Coronary artery (tissue), 2 donors: ENCODE measurements at regions not wholly inside any gene's neighbourhood (a gene's known extent, or its start where the extent isn't known, plus 50 kb on each side); places are given as distances from the start of the nearest gene placed in this dataset.

ENCODE experiments used
- DNase-seq: peaks from one replicate; pipeline ENCODE4 v3.0.0-alpha.2; 2017; ENCODE audit warnings: low spot score
- H3K27ac ChIP-seq, 2 donors: fragments of 200-600 bp; sonication (generic); one replicate each; pipeline ENCODE4 v1.5.1; 2016 to 2019
- H3K4me3 ChIP-seq: fragments of 200-600 bp; sonication (generic); 2 replicates; pipeline ENCODE4 v1.5.1; 2016; ENCODE audit warnings: mild to moderate bottlenecking, moderate library complexity
- CTCF ChIP-seq: fragments of 200-600 bp; sonication (generic); IDR thresholded peaks from one replicate; pipeline ENCODE4 v1.5.1; 2019; ENCODE audit warnings: antibody characterized with exemption

GRCh38 chr2:148585696-148586095 is 58.9 kb upstream of the EPC2 start:
- Histone ChIP-seq H3K4me3 (no peak overlapping the region), H3K27ac (no peak overlapping the region)
- no peak for TF ChIP-seq CTCF
- DNase-seq = peak; percentile 17

- DNase-seq = peak; percentile 4
- no peak overlapping the region for H3K27ac ChIP-seq
- H3K4me3 ChIP-seq = no peak overlapping the region
- TF ChIP-seq CTCF = no peak
Measured at GRCh38 chr2:148586522-148587128, 57.9 kb upstream of the EPC2 start.

- H3K4me3 ChIP-seq = no peak overlapping the region
- no peak for DNase-seq
- TF ChIP-seq CTCF = no peak
- no peak overlapping the region for H3K27ac ChIP-seq
Measured at GRCh38 chr2:148590612-148591011, 53.9 kb upstream of the EPC2 start.

GRCh38 chr2:148592791-148593190 is 51.8 kb upstream of the EPC2 start:
- DNase-seq = no peak
- H3K4me3 ChIP-seq = no peak overlapping the region
- no peak overlapping the region for H3K27ac ChIP-seq
- TF ChIP-seq CTCF = no peak

GRCh38 chr2:148593421-148593820 is 51.1 kb upstream of the EPC2 start:
- DNase-seq = no peak
- no peak for TF ChIP-seq CTCF
- no peak overlapping the region for H3K27ac ChIP-seq
- H3K4me3 ChIP-seq = no peak overlapping the region

- Histone ChIP-seq H3K4me3 (no peak overlapping the region), H3K27ac (no peak overlapping the region)
- no peak for DNase-seq
- TF ChIP-seq CTCF = no peak
Measured at GRCh38 chr2:148594216-148594615, 50.3 kb upstream of the EPC2 start.
